HepG2 (cell line): ENCODE measurements at regions not wholly inside any gene's neighbourhood (a gene's known extent, or its start where the extent isn't known, plus 50 kb on each side); places are given as distances from the start of the nearest gene placed in this dataset.
A peak's percentile ranks its signal among the peaks of the same experiment; 100 is the strongest.

Experiments
- HOXA9 ChIP-seq: sonication (generic); formaldehyde crosslinking; IDR thresholded peaks from 2 replicates; pipeline ENCODE4 v1.8.1; 2022; ENCODE audit warnings: missing genetic modification reagents, mild to moderate bottlenecking, moderate library complexity, borderline replicate concordance
- IRF1 ChIP-seq: sonication (generic); formaldehyde crosslinking; IDR thresholded peaks from 2 replicates; pipeline ENCODE4 v1.4.0; 2020; ENCODE audit warnings: low read depth, mild to moderate bottlenecking, missing genetic modification reagents
- MED1 ChIP-seq: sonication (generic); formaldehyde crosslinking; IDR thresholded peaks from 2 replicates; pipeline ENCODE4 v1.4.0; 2020; ENCODE audit warnings: missing genetic modification reagents
- MIXL1 ChIP-seq: IDR thresholded peaks from 2 replicates; pipeline ENCODE4 v1.6.1; 2016
- PHF20 ChIP-seq: sonication (generic); formaldehyde crosslinking; IDR thresholded peaks from 2 replicates; pipeline ENCODE4 v1.5.0; 2020; ENCODE audit warnings: mild to moderate bottlenecking, missing genetic modification reagents
- RBM22 ChIP-seq: fragments of 200-400 bp; formaldehyde crosslinking; optimal IDR thresholded peaks from 2 replicates; pipeline ENCODE3; 2017; ENCODE audit warnings: mild to moderate bottlenecking, low read length, moderate library complexity
- SALL1 ChIP-seq: sonication (generic); formaldehyde crosslinking; IDR thresholded peaks from 2 replicates; pipeline ENCODE4 v1.8.0; 2022; ENCODE audit warnings: mild to moderate bottlenecking, missing genetic modification reagents
- SRY ChIP-seq: sonication (generic); formaldehyde crosslinking; IDR thresholded peaks from 2 replicates; pipeline ENCODE4 v1.8.0; 2022; ENCODE audit warnings: mild to moderate bottlenecking, missing genetic modification reagents
- ZFP37 ChIP-seq: sonication (generic); formaldehyde crosslinking; IDR thresholded peaks from 2 replicates; pipeline ENCODE4 v1.4.0; 2020; ENCODE audit warnings: missing genetic modification reagents, borderline replicate concordance
- ZNF276 ChIP-seq: sonication (generic); formaldehyde crosslinking; IDR thresholded peaks from 2 replicates; pipeline ENCODE4 v1.4.0; 2020; ENCODE audit warnings: mild to moderate bottlenecking, low read depth, missing genetic modification reagents
- ZNF326 ChIP-seq: sonication (generic); formaldehyde crosslinking; IDR thresholded peaks from 2 replicates; pipeline ENCODE4 v1.4.0; 2020; ENCODE audit warnings: missing genetic modification reagents, borderline replicate concordance
- ZNF441 ChIP-seq: sonication (generic); formaldehyde crosslinking; IDR thresholded peaks from 2 replicates; pipeline ENCODE4 v1.7.0; 2021; ENCODE audit warnings: missing genetic modification reagents, borderline replicate concordance
- ZNF777 ChIP-seq: sonication (generic); formaldehyde crosslinking; IDR thresholded peaks from 2 replicates; pipeline ENCODE4 v1.4.0; 2020; ENCODE audit warnings: missing genetic modification reagents
- ZNF841 ChIP-seq: sonication (generic); formaldehyde crosslinking; IDR thresholded peaks from 2 replicates; pipeline ENCODE4 v1.8.1; 2023; ENCODE audit warnings: missing genetic modification reagents, borderline replicate concordance
- TF ChIP-seq, protein P1 (sequence below): sonication (generic); formaldehyde crosslinking; IDR thresholded peaks from 2 replicates; pipeline ENCODE4 v1.4.0; 2020; ENCODE audit warnings: mild to moderate bottlenecking, missing genetic modification reagents
- TF ChIP-seq, protein P2 (sequence below): sonication (generic); formaldehyde crosslinking; IDR thresholded peaks from 2 replicates; pipeline ENCODE4 v1.8.0; 2022; ENCODE audit warnings: mild to moderate bottlenecking, missing genetic modification reagents
- TF ChIP-seq, protein P3 (sequence below): sonication (generic); formaldehyde crosslinking; IDR thresholded peaks from 2 replicates; pipeline ENCODE4 v1.5.1; 2020; ENCODE audit warnings: mild to moderate bottlenecking, missing genetic modification reagents, moderate library complexity
- TF ChIP-seq, protein P4 (sequence below): sonication (generic); formaldehyde crosslinking; IDR thresholded peaks from 2 replicates; pipeline ENCODE4 v1.8.0; 2022; ENCODE audit warnings: missing genetic modification reagents, mild to moderate bottlenecking, borderline replicate concordance

DNA sequence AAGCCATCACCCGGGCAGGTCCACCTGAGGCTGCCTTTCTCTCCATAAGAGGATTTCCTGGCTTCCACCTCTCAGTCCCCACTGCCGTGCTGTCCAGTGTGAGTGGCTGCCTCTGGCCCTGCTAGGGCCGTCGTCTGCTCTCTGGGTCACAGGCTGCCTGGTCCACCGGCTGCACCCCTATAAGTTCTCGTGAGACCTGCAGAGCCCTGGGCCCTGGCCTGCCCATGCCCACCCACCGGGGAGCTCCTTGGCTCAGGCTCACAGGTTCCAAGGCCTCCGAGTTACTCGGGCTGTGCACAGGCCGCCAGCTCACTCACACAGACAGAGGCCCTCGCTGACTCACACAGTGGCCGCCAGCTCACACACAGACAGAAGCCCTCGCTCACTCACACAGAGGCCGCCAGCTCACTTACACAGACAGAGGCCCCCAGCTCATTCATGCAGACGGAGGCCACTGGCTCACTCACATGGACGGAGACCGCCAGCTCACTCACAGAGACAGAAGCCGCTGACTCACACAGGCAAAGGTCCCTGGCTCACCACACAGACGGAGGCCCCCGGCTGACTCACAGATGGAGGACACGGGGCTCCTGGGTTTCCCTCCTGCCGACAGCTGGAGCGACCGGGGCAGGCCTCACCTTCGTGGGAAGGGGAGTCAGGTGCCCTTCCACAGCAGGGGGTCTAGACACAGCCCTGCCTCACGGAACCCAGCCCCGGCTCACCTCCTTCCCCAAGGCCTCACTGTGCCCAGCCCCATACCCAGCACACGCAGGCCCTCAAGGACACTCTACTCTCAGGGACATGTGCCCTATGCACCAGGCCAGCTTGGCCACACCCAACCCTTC lies 334.1 kb upstream of the MYT1L start (continued):
- TF ChIP-seq, protein P1, sequence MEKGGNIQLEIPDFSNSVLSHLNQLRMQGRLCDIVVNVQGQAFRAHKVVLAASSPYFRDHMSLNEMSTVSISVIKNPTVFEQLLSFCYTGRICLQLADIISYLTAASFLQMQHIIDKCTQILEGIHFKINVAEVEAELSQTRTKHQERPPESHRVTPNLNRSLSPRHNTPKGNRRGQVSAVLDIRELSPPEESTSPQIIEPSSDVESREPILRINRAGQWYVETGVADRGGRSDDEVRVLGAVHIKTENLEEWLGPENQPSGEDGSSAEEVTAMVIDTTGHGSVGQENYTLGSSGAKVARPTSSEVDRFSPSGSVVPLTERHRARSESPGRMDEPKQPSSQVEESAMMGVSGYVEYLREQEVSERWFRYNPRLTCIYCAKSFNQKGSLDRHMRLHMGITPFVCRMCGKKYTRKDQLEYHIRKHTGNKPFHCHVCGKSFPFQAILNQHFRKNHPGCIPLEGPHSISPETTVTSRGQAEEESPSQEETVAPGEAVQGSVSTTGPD, result no peak
- TF ChIP-seq MED1 (CRISPR knock-in tag) (no peak), ZNF841 (CRISPR knock-in tag) (no peak), PHF20 (no peak), RBM22 (no peak), HOXA9 (no peak), ZNF276 (no peak), ZNF326 (CRISPR knock-in tag) (no peak), MIXL1 (no peak), IRF1 (no peak), ZNF441 (no peak), ZFP37 (CRISPR knock-in tag) (no peak), ZNF777 (CRISPR knock-in tag) (peak; percentile 45; the same call in 1 of the 2 replicates), SRY (CRISPR knock-in tag) (0 out of 2 replicates have a peak, but pooled peaks have one; percentile 35), SALL1 (CRISPR knock-in tag) (peak; percentile 12; the same call in 1 of the 2 replicates)
- TF ChIP-seq, protein P2, sequence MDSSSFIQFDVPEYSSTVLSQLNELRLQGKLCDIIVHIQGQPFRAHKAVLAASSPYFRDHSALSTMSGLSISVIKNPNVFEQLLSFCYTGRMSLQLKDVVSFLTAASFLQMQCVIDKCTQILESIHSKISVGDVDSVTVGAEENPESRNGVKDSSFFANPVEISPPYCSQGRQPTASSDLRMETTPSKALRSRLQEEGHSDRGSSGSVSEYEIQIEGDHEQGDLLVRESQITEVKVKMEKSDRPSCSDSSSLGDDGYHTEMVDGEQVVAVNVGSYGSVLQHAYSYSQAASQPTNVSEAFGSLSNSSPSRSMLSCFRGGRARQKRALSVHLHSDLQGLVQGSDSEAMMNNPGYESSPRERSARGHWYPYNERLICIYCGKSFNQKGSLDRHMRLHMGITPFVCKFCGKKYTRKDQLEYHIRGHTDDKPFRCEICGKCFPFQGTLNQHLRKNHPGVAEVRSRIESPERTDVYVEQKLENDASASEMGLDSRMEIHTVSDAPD (CRISPR knock-in tag), result no peak
- TF ChIP-seq, protein P3, sequence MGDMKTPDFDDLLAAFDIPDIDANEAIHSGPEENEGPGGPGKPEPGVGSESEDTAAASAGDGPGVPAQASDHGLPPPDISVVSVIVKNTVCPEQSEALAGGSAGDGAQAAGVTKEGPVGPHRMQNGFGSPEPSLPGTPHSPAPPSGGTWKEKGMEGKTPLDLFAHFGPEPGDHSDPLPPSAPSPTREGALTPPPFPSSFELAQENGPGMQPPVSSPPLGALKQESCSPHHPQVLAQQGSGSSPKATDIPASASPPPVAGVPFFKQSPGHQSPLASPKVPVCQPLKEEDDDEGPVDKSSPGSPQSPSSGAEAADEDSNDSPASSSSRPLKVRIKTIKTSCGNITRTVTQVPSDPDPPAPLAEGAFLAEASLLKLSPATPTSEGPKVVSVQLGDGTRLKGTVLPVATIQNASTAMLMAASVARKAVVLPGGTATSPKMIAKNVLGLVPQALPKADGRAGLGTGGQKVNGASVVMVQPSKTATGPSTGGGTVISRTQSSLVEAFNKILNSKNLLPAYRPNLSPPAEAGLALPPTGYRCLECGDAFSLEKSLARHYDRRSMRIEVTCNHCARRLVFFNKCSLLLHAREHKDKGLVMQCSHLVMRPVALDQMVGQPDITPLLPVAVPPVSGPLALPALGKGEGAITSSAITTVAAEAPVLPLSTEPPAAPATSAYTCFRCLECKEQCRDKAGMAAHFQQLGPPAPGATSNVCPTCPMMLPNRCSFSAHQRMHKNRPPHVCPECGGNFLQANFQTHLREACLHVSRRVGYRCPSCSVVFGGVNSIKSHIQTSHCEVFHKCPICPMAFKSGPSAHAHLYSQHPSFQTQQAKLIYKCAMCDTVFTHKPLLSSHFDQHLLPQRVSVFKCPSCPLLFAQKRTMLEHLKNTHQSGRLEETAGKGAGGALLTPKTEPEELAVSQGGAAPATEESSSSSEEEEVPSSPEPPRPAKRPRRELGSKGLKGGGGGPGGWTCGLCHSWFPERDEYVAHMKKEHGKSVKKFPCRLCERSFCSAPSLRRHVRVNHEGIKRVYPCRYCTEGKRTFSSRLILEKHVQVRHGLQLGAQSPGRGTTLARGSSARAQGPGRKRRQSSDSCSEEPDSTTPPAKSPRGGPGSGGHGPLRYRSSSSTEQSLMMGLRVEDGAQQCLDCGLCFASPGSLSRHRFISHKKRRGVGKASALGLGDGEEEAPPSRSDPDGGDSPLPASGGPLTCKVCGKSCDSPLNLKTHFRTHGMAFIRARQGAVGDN (CRISPR knock-in tag), result peak; percentile 66
- TF ChIP-seq, protein P4, sequence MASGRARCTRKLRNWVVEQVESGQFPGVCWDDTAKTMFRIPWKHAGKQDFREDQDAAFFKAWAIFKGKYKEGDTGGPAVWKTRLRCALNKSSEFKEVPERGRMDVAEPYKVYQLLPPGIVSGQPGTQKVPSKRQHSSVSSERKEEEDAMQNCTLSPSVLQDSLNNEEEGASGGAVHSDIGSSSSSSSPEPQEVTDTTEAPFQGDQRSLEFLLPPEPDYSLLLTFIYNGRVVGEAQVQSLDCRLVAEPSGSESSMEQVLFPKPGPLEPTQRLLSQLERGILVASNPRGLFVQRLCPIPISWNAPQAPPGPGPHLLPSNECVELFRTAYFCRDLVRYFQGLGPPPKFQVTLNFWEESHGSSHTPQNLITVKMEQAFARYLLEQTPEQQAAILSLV (CRISPR knock-in tag), result peak; percentile 69; the same call in 1 of the 2 replicates
